ENCODE measurements at regions not wholly inside any gene's neighbourhood (a gene's known extent, or its start where the extent isn't known, plus 50 kb on each side); places are given as distances from the start of the nearest gene placed in this dataset.
A peak's percentile ranks its signal among the peaks of the same experiment; 100 is the strongest.

DNA sequence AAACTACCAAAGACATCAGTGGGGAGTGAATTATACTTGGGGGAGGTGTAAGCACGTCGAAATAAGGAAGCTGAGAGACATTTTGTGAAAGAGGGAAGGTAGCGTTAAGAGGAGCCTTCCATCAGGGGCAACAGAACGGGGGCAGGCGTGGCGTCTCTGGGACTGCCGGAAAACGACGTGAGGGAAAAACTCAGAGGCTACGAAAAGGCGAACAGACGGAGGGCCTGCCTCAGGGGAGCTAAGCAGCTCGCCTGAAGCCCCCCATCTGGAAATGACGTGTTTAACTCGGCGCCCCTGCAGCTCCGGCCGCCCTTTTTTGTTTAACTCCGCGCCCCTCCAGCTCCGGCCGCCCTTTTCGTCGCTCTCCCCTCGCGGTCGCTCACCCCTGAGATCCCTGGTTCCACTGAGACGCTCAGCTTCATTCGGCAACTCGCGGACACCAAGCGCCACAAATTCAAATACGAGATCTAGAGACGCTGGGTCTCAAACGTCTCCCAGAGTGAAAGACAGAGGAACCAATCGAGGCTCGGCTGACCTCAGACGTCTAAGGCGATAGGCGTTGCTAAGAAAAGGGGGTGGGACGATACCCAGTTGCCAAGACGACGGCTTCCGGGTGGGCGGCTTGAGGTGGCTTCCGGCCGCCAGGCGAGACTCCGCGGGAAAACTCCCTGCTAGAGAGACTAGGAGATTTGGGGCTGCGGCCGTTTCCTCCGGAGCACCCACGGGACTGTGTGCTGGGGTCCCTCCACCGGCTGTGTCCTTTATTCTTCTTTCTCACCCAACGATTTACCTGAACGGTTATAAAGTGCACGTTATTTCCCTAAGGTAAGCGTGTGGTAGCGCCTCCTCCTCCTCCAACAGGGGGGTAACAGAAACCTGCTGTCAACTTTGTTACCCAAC lies 383.2 kb downstream of the ZFHX3 start:
- peak; percentile 41 for TF ChIP-seq POLR2A (IDR thresholded peaks at IDR 0.05)
- TF ChIP-seq, protein P1, sequence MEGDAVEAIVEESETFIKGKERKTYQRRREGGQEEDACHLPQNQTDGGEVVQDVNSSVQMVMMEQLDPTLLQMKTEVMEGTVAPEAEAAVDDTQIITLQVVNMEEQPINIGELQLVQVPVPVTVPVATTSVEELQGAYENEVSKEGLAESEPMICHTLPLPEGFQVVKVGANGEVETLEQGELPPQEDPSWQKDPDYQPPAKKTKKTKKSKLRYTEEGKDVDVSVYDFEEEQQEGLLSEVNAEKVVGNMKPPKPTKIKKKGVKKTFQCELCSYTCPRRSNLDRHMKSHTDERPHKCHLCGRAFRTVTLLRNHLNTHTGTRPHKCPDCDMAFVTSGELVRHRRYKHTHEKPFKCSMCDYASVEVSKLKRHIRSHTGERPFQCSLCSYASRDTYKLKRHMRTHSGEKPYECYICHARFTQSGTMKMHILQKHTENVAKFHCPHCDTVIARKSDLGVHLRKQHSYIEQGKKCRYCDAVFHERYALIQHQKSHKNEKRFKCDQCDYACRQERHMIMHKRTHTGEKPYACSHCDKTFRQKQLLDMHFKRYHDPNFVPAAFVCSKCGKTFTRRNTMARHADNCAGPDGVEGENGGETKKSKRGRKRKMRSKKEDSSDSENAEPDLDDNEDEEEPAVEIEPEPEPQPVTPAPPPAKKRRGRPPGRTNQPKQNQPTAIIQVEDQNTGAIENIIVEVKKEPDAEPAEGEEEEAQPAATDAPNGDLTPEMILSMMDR (IDR thresholded peaks at IDR 0.05): peak in 2 of 4 experiments; percentile 39 to 45
